Lung (tissue), 11 donors: ENCODE measurements at regions not wholly inside any gene's neighbourhood (a gene's known extent, or its start where the extent isn't known, plus 50 kb on each side); places are given as distances from the start of the nearest gene placed in this dataset.

Source experiments
- ATAC-seq: fragments of 200-7000 bp; cut with Tn5 transposase; one replicate; pipeline ENCODE4 v1.9.1; 2020; ENCODE audit warnings: moderate number of reproducible peaks; ENCODE audit not compliant: insufficient read depth, low FRiP score
- DNase-seq, 3 donors: peaks; one replicate each; pipeline ENCODE4 v3.0.0-alpha.2; 2013 to 2017
- H3K27ac ChIP-seq, 2 donors: one replicate each; pipeline ENCODE4 v1.5.1; 2013; ENCODE audit warnings: mild to moderate bottlenecking in 2 of 2, moderate library complexity in 2 of 2, control low read depth in 1 of 2, inconsistent platforms in 1 of 2, low read depth in 1 of 2, low read length in 1 of 2
- H3K27me3 ChIP-seq, 3 donors: one replicate each; pipeline ENCODE4 v1.5.1; 2013; ENCODE audit warnings: low read length in 2 of 3; ENCODE audit not compliant: control insufficient read depth in 3 of 3, insufficient read depth in 3 of 3
- H3K36me3 ChIP-seq, 4 donors: one replicate each; pipeline ENCODE4 v1.5.1; 2013; ENCODE audit warnings: low read length in 4 of 4, mild to moderate bottlenecking in 1 of 4, moderate library complexity in 1 of 4; ENCODE audit not compliant: control insufficient read depth in 4 of 4, insufficient read depth in 4 of 4
- H3K4me1 ChIP-seq, 5 donors: one replicate each; pipeline ENCODE4 v1.5.1; 2013; ENCODE audit warnings: low read length in 5 of 5, mild to moderate bottlenecking in 2 of 5, moderate library complexity in 1 of 5; ENCODE audit not compliant: control insufficient read depth in 5 of 5, insufficient read depth in 5 of 5
- H3K4me3 ChIP-seq: one replicate; pipeline ENCODE4 v1.5.1; 2013; ENCODE audit warnings: mild to moderate bottlenecking, control low read depth, moderate library complexity
- H3K9ac ChIP-seq, 2 donors: one replicate each; pipeline ENCODE4 v1.5.1; 2013; ENCODE audit warnings: low read length in 2 of 2, control low read depth in 1 of 2; ENCODE audit not compliant: insufficient read depth in 1 of 2
- H3K9me3 ChIP-seq, 4 donors: one replicate each; pipeline ENCODE4 v1.5.1; 2013; ENCODE audit warnings: low read length in 3 of 4, mild to moderate bottlenecking in 1 of 4, moderate library complexity in 1 of 4; ENCODE audit not compliant: control insufficient read depth in 4 of 4, insufficient read depth in 3 of 4
- WGBS, 2 donors: extraction: QIAGEN DNeasy Blood & Tissue Kit; methylation state at CpG; one replicate each; pipeline ENCODE4 v1.1.7; 2013; 5-methylcytosine and 5-hydroxymethylcytosine counted together
- TF ChIP-seq, protein P1 (sequence below): IDR thresholded peaks from 2 replicates; pipeline ENCODE4 v1.5.1; 2012; ENCODE audit warnings: mild to moderate bottlenecking; ENCODE audit errors: control extremely low read depth, extremely low read depth
- donor health status: control.
- donor health status: control.
- donor health status: Bipolar disorder and iron deficiency.
- donor health status: healthy.
- donor health status: DM: yes; HTN: yes; CAD: no.

DNA sequence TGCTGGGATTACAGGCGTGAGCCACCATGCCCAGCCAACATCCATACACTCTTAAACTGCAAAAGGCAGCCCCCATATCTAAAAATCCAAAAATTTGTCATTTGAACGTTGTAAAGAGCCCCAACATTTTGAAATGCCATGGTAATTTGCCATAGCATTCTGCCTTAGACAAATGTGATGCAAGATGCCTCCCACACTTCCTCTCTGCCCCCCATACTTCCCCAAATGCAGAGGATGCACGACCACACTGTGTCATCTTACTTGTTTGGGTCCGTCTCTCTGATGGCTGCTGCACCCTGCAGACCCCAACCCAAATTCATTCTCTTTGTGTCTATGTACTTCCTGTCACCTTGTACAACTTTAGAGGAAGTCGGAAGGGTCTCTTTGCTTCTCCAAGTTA, 1125.6 kb upstream of the AUTS2 start:
- H3K27me3 ChIP-seq: peaks cover 0 to 2% (median 0%) of the 10 kb centered on the region in 3 donors
- DNase-seq: no peak
- no peaks in the 10 kb centered on the region for H3K4me1 ChIP-seq
- ATAC-seq: no peak
- no peaks in the 10 kb centered on the region for H3K36me3 ChIP-seq
- H3K9ac ChIP-seq: no peak overlapping the region
- H3K4me3 ChIP-seq: no peak overlapping the region
- no peak overlapping the region for H3K27ac ChIP-seq
- TF ChIP-seq, protein P1, sequence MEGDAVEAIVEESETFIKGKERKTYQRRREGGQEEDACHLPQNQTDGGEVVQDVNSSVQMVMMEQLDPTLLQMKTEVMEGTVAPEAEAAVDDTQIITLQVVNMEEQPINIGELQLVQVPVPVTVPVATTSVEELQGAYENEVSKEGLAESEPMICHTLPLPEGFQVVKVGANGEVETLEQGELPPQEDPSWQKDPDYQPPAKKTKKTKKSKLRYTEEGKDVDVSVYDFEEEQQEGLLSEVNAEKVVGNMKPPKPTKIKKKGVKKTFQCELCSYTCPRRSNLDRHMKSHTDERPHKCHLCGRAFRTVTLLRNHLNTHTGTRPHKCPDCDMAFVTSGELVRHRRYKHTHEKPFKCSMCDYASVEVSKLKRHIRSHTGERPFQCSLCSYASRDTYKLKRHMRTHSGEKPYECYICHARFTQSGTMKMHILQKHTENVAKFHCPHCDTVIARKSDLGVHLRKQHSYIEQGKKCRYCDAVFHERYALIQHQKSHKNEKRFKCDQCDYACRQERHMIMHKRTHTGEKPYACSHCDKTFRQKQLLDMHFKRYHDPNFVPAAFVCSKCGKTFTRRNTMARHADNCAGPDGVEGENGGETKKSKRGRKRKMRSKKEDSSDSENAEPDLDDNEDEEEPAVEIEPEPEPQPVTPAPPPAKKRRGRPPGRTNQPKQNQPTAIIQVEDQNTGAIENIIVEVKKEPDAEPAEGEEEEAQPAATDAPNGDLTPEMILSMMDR: no peak
- 60 to 62% methylated on average over 5 of the region's 5 CpGs for WGBS, 2 donors
- no peaks in the 10 kb centered on the region for H3K9me3 ChIP-seq

DNA sequence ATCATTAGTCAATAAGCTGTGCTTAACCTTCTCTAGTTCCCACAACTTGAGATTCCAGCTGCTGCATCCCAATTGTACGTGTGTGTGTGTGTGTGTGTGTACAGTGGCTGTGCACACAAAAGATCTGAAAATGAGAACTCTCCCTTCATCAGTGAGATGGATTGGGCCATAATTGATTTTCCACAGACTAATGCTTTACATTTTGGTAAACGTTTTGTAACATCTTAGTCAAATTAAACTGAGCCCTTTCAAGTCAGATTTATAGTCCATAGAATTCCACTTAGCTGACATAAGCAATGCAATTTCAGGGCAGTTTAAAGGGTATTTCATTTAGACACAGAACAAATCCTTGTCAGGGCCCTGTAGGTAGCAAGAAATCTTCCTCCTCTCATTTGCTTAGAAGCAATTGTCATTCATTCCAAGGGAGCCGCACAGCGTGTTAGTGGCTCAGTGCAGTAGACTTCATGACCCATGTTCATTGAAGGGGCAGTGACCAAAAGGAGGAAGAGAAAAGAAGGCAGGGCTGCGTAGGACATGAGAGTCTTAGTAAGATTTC, 1123.5 kb upstream of the AUTS2 start:
- Histone ChIP-seq H3K4me3 (no peak overlapping the region), H3K9ac (no peak overlapping the region), H3K9me3 (no peaks in the 10 kb centered on the region), H3K4me1 (no peaks in the 10 kb centered on the region), H3K27me3 (peaks cover 0 to 4% (median 0%) of the 10 kb centered on the region in 3 donors), H3K27ac (no peak overlapping the region), H3K36me3 (no peaks in the 10 kb centered on the region)
- DNase-seq (no peak), ATAC-seq (no peak)
- WGBS, 2 donors: 71 to 73% methylated on average over 5 of the region's 5 CpGs
- TF ChIP-seq, protein P1: no peak

DNA sequence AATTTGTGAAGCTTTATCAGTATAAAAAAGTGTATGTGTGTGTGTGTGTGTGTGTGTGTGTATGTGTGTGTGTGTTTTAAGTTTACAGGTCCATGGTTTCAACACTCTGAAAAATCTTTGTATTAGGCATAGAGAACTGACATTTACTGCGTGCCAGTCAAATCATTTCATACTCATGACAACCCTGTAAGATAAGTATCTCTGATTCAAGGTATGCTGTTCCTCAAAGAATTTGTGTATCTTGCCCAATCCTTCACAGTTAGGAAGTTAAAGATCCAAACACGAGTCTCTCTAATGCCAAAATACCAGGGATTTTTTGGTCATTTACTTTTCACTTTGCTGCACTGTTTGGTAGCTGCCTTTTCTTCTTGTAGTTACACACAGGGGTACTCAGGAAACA, 1121.3 kb upstream of the AUTS2 start:
- WGBS, 2 donors: 55 to 68% methylated on average over 2 of the region's 2 CpGs
- no peak overlapping the region for H3K4me3 ChIP-seq
- H3K27ac ChIP-seq: no peak overlapping the region
- no peak for DNase-seq
- H3K9ac ChIP-seq: no peak overlapping the region
- H3K27me3 ChIP-seq: peaks cover 0 to 4% (median 0%) of the 10 kb centered on the region in 3 donors
- ATAC-seq: no peak
- TF ChIP-seq, protein P1: no peak
- H3K4me1 ChIP-seq: no peaks in the 10 kb centered on the region
- no peaks in the 10 kb centered on the region for H3K9me3 ChIP-seq
- no peaks in the 10 kb centered on the region for H3K36me3 ChIP-seq

DNA sequence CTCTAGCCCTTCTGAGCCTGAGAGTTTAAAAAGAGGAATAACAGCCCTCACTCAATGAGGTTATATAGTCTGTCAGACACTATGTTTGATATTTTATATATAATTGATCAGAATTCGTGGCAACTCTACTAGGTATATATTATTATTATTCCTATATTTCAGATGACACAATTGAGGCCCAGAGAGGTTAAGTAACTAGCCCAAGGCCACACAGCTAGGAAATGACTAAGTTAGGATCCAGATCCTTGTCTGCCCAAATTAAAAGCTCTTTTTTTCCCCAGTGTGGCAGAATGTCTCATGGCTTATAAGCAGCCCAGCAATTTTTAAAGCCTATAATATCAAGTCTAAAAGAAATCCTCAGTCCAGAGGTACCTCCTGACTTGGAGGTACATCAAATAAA, 1119.9 kb upstream of the AUTS2 start:
- ATAC-seq (no peak), DNase-seq (no peak)
- Histone ChIP-seq H3K9ac (no peak overlapping the region), H3K27ac (no peak overlapping the region), H3K4me3 (no peak overlapping the region), H3K4me1 (no peaks in the 10 kb centered on the region), H3K27me3 (peaks cover 0 to 4% (median 0%) of the 10 kb centered on the region in 3 donors), H3K36me3 (no peaks in the 10 kb centered on the region), H3K9me3 (peaks cover 0 to 2% (median 0%) of the 10 kb centered on the region in 4 donors)
- 37 to 51% methylated on average over 1 of the region's 1 CpG for WGBS, 2 donors
- TF ChIP-seq, protein P1: no peak
